ENCODE measurements at regions not wholly inside any gene's neighbourhood (a gene's known extent, or its start where the extent isn't known, plus 50 kb on each side); places are given as distances from the start of the nearest gene placed in this dataset.

DNA sequence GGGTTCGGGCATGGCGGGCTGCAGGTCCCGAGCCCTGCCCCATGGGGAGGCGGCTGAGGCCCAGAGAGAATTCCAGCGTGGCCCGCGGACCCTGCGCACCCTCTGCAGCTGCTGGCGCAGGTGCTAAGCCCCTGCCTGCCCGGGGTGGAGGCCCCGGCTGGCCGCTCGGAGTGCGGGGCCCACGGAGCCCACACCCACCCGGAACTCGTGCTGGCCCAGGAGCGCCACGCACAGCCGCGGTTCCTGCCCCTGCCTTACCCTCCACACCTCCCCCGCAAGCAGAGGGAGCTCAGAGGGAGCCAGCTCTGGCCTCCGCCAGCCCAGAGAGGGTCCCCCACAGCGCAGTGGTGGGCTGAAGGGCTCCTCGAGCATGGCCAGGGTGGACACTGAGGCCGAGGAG, 75.3 kb downstream of the MRPS30 start:
- TF ChIP-seq, protein P1, sequence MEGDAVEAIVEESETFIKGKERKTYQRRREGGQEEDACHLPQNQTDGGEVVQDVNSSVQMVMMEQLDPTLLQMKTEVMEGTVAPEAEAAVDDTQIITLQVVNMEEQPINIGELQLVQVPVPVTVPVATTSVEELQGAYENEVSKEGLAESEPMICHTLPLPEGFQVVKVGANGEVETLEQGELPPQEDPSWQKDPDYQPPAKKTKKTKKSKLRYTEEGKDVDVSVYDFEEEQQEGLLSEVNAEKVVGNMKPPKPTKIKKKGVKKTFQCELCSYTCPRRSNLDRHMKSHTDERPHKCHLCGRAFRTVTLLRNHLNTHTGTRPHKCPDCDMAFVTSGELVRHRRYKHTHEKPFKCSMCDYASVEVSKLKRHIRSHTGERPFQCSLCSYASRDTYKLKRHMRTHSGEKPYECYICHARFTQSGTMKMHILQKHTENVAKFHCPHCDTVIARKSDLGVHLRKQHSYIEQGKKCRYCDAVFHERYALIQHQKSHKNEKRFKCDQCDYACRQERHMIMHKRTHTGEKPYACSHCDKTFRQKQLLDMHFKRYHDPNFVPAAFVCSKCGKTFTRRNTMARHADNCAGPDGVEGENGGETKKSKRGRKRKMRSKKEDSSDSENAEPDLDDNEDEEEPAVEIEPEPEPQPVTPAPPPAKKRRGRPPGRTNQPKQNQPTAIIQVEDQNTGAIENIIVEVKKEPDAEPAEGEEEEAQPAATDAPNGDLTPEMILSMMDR (IDR thresholded peaks at IDR 0.05) = no peak
- TF ChIP-seq ZFX (IDR thresholded peaks at IDR 0.05; ENCODE audit: borderline replicate concordance) = no peak

Measured in 22Rv1 (cell line).